Tibial artery (tissue), 4 donors: ENCODE measurements at regions not wholly inside any gene's neighbourhood (a gene's known extent, or its start where the extent isn't known, plus 50 kb on each side); places are given as distances from the start of the nearest gene placed in this dataset.

Experiments used
- DNase-seq, 2 donors: peaks; one replicate each; pipeline ENCODE4 v3.0.0-alpha.2; 2019
- H3K27ac ChIP-seq, 2 donors: fragments of 200-600 bp; sonication (generic) in 1 of 2; 1 replicate in 1 of 2; 2 replicates in 1 of 2; pipeline ENCODE4 v1.5.1; 2018 to 2019; ENCODE audit warnings: mild to moderate bottlenecking in 1 of 2
- H3K27me3 ChIP-seq, 2 donors: fragments of 200-600 bp; sonication (generic) in 1 of 2; one replicate each; pipeline versions ENCODE4 v1.5.1 to v1.6.0; 2016 to 2019
- H3K36me3 ChIP-seq, 3 donors: fragments of 200-600 bp; sonication (generic) in 2 of 3; one replicate each; pipeline ENCODE4 v1.5.1; 2016 to 2019; ENCODE audit warnings: mild to moderate bottlenecking in 2 of 3
- H3K4me1 ChIP-seq, 4 donors: fragments of 200-600 bp; sonication (generic) in 2 of 4; 1 replicate in 3 of 4; 2 replicates in 1 of 4; pipeline ENCODE4 v1.5.1; 2016 to 2019
- H3K4me3 ChIP-seq, 2 donors: fragments of 200-600 bp; sonication (generic) in 1 of 2; 1 replicate in 1 of 2; 2 replicates in 1 of 2; pipeline ENCODE4 v1.5.1; 2018 to 2019; ENCODE audit warnings: mild to moderate bottlenecking in 2 of 2
- H3K9me3 ChIP-seq, 3 donors: fragments of 200-600 bp; sonication (generic) in 1 of 3; one replicate each; pipeline ENCODE4 v1.5.1; 2016 to 2019
- CTCF ChIP-seq, 2 experiments: fragments of 200-600 bp in 1 of 2; fragments of 450-650 bp in 1 of 2; IDR thresholded peaks; one replicate each; pipeline ENCODE4 v1.5.1; 2017 to 2019; ENCODE audit warnings: antibody characterized with exemption in 2 of 2, mild to moderate bottlenecking in 1 of 2, moderate library complexity in 1 of 2
- intact Hi-C: fragments of 100-400 bp; cut with DNase I; formaldehyde crosslinking; loops from one replicate; pipeline ENCODE4 v1.15.0; 2023; ENCODE audit warnings: low total_unique reads

- intact Hi-C loops: no loop called here
- no peaks in the 10 kb centered on the region for H3K27me3 ChIP-seq
- DNase-seq: no peak
- no peaks in the 10 kb centered on the region for H3K4me1 ChIP-seq
- H3K27ac ChIP-seq: no peak overlapping the region
- H3K4me3 ChIP-seq: no peak overlapping the region
- TF ChIP-seq CTCF (IDR thresholded peaks at IDR 0.05): no peak
- H3K36me3 ChIP-seq: no peaks in the 10 kb centered on the region
- peaks cover 0 to 20% (median 0%) of the 10 kb centered on the region in 3 donors for H3K9me3 ChIP-seq
Observed at GRCh38 chr10:130914367-130914766, 397.2 kb downstream of the TCERG1L start.

GRCh38 chr10:130915065-130915464 lies 396.5 kb downstream of the TCERG1L start:
- Histone ChIP-seq H3K36me3 (no peaks in the 10 kb centered on the region), H3K4me1 (no peaks in the 10 kb centered on the region), H3K27ac (no peak overlapping the region), H3K9me3 (peaks cover 0 to 20% (median 0%) of the 10 kb centered on the region in 3 donors), H3K27me3 (no peaks in the 10 kb centered on the region), H3K4me3 (no peak overlapping the region)
- intact Hi-C loops: no loop called here
- no peak for TF ChIP-seq CTCF (IDR thresholded peaks at IDR 0.05)
- DNase-seq: no peak

- intact Hi-C loops: no loop called here
- H3K4me1 ChIP-seq: no peaks in the 10 kb centered on the region
- H3K9me3 ChIP-seq: peaks cover 0 to 8% (median 0%) of the 10 kb centered on the region in 3 donors
- no peaks in the 10 kb centered on the region for H3K36me3 ChIP-seq
- no peaks in the 10 kb centered on the region for H3K27me3 ChIP-seq
- DNase-seq: no peak
- no peak for TF ChIP-seq CTCF (IDR thresholded peaks at IDR 0.05)
- H3K4me3 ChIP-seq: no peak overlapping the region
- H3K27ac ChIP-seq: no peak overlapping the region
Observed at GRCh38 chr10:130921461-130921860, 390.1 kb downstream of the TCERG1L start.

- TF ChIP-seq CTCF (IDR thresholded peaks at IDR 0.05): no peak
- DNase-seq: no peak
- intact Hi-C loops: no loop called here
Observed at GRCh38 chr10:130921911-130922440, 389.5 kb downstream of the TCERG1L start.

GRCh38 chr10:130923596-130923995 lies 387.9 kb downstream of the TCERG1L start:
- no peak for DNase-seq
- no peak overlapping the region for H3K4me3 ChIP-seq
- no peak for TF ChIP-seq CTCF (IDR thresholded peaks at IDR 0.05)
- intact Hi-C loops: no loop called here
- no peaks in the 10 kb centered on the region for H3K27me3 ChIP-seq
- H3K27ac ChIP-seq: no peak overlapping the region
- no peaks in the 10 kb centered on the region for H3K4me1 ChIP-seq
- no peaks in the 10 kb centered on the region for H3K9me3 ChIP-seq
- no peaks in the 10 kb centered on the region for H3K36me3 ChIP-seq

More at GRCh38 chr10:130921911-130922440, 389.5 kb downstream of the TCERG1L start:
- no peaks in the 10 kb centered on the region for H3K4me1 ChIP-seq
- H3K27me3 ChIP-seq: no peaks in the 10 kb centered on the region
- peaks cover 0 to 3% (median 0%) of the 10 kb centered on the region in 3 donors for H3K9me3 ChIP-seq
- no peaks in the 10 kb centered on the region for H3K36me3 ChIP-seq
- H3K27ac ChIP-seq: no peak overlapping the region
- no peak overlapping the region for H3K4me3 ChIP-seq
